Osteoblast (primary cell): ENCODE measurements at regions not wholly inside any gene's neighbourhood (a gene's known extent, or its start where the extent isn't known, plus 50 kb on each side); places are given as distances from the start of the nearest gene placed in this dataset.

Source experiments
- DNase-seq: peaks from one replicate; pipeline ENCODE4 v3.0.0; 2011; ENCODE audit warnings: low spot score, mixed read lengths; ENCODE audit not compliant: insufficient read length; ENCODE audit errors: missing footprints
- H2AFZ ChIP-seq: 2 replicates; pipeline ENCODE4 v1.6.0; 2011; ENCODE audit warnings: mild to moderate bottlenecking, low read length
- H3K27ac ChIP-seq: 2 replicates; pipeline ENCODE4 v1.5.1; 2011; ENCODE audit warnings: mild to moderate bottlenecking, low read depth, low read length, moderate library complexity
- H3K27me3 ChIP-seq: 2 replicates; pipeline ENCODE4 v1.6.0; 2012; ENCODE audit warnings: mild to moderate bottlenecking, control low read depth, inconsistent platforms, low read length, moderate library complexity; ENCODE audit not compliant: insufficient read depth
- H3K36me3 ChIP-seq: 2 replicates; pipeline ENCODE4 v1.5.1; 2011; ENCODE audit warnings: mild to moderate bottlenecking, low read length, control low read depth, moderate library complexity; ENCODE audit not compliant: insufficient read depth
- H3K4me1 ChIP-seq: 2 replicates; pipeline ENCODE4 v1.5.1; 2011; ENCODE audit warnings: mild to moderate bottlenecking, low read length, control low read depth, moderate library complexity; ENCODE audit not compliant: insufficient read depth
- H3K4me2 ChIP-seq: 2 replicates; pipeline ENCODE4 v1.6.0; 2011; ENCODE audit warnings: mild to moderate bottlenecking, low read length; ENCODE audit not compliant: insufficient read depth
- H3K4me3 ChIP-seq: fragments of 200-600 bp; sonication (generic); 3 replicates; pipeline ENCODE4 v1.5.1; 2012; ENCODE audit warnings: mild to moderate bottlenecking, low read length, inconsistent platforms; ENCODE audit not compliant: insufficient read depth
- H3K79me2 ChIP-seq: 2 replicates; pipeline ENCODE4 v1.6.0; 2012; ENCODE audit warnings: mild to moderate bottlenecking, low read length, control low read depth, inconsistent platforms; ENCODE audit not compliant: insufficient read depth
- H3K9me3 ChIP-seq: 2 replicates; pipeline ENCODE4 v1.5.1; 2011; ENCODE audit warnings: low read depth, low read length, control low read depth
- H4K20me1 ChIP-seq: 2 replicates; pipeline ENCODE4 v1.6.0; 2012; ENCODE audit warnings: mild to moderate bottlenecking, low read length, control low read depth; ENCODE audit not compliant: insufficient read depth
- TF ChIP-seq, protein P1 (sequence below): IDR thresholded peaks from 2 replicates; pipeline ENCODE4 v1.5.1; 2011; ENCODE audit warnings: mild to moderate bottlenecking, low read depth, low read length, moderate library complexity; ENCODE audit errors: extremely low read depth

- H3K79me2 ChIP-seq = no peaks in the 10 kb centered on the region
- H3K27me3 ChIP-seq = peaks cover 2% of the 10 kb centered on the region
- TF ChIP-seq, protein P1, sequence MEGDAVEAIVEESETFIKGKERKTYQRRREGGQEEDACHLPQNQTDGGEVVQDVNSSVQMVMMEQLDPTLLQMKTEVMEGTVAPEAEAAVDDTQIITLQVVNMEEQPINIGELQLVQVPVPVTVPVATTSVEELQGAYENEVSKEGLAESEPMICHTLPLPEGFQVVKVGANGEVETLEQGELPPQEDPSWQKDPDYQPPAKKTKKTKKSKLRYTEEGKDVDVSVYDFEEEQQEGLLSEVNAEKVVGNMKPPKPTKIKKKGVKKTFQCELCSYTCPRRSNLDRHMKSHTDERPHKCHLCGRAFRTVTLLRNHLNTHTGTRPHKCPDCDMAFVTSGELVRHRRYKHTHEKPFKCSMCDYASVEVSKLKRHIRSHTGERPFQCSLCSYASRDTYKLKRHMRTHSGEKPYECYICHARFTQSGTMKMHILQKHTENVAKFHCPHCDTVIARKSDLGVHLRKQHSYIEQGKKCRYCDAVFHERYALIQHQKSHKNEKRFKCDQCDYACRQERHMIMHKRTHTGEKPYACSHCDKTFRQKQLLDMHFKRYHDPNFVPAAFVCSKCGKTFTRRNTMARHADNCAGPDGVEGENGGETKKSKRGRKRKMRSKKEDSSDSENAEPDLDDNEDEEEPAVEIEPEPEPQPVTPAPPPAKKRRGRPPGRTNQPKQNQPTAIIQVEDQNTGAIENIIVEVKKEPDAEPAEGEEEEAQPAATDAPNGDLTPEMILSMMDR = no peak
- H3K4me1 ChIP-seq = no peaks in the 10 kb centered on the region
- no peak overlapping the region for H3K4me2 ChIP-seq
- peaks cover 2% of the 10 kb centered on the region for H3K9me3 ChIP-seq
- DNase-seq = no peak
- no peak overlapping the region for H2AFZ ChIP-seq
- H4K20me1 ChIP-seq = no peaks in the 10 kb centered on the region
- H3K4me3 ChIP-seq = no peak overlapping the region
- H3K36me3 ChIP-seq = no peaks in the 10 kb centered on the region
- no peak overlapping the region for H3K27ac ChIP-seq
Measured at GRCh38 chr21:35754583-35754982, 305.7 kb downstream of the SETD4 start.

DNA sequence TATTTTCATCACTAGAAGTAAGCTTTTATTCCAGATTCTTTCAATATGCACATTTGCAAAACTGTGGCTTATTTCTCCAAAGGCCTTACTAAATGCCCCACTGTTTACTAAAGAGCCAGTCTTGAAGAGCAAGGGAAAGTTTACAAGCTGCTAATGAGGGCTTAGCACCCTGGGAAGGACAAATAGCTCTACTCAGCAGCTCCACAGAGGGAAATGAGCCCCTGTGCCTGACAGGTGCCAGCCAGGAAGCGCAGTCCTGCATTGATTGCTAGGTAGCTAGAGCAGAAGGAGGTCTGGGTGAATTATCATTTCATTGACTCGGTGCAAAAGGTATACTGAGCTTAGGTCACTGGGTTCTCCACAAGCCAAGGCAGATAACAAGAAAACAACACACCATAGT lies 307.0 kb downstream of the SETD4 start:
- Histone ChIP-seq H3K9me3 (peaks cover 2% of the 10 kb centered on the region), H3K4me1 (no peaks in the 10 kb centered on the region), H3K27me3 (peaks cover 2% of the 10 kb centered on the region), H3K4me2 (no peak overlapping the region), H3K27ac (no peak overlapping the region), H3K36me3 (no peaks in the 10 kb centered on the region), H3K79me2 (no peaks in the 10 kb centered on the region), H4K20me1 (no peaks in the 10 kb centered on the region), H3K4me3 (no peak overlapping the region), H2AFZ (no peak overlapping the region)
- TF ChIP-seq, protein P1 = no peak
- no peak for DNase-seq

- Histone ChIP-seq H3K27me3 (peaks cover 2% of the 10 kb centered on the region), H3K4me1 (no peaks in the 10 kb centered on the region), H4K20me1 (no peaks in the 10 kb centered on the region), H3K9me3 (peaks cover 2% of the 10 kb centered on the region), H3K79me2 (no peaks in the 10 kb centered on the region), H2AFZ (no peak overlapping the region), H3K4me2 (no peak overlapping the region), H3K27ac (no peak overlapping the region), H3K36me3 (no peaks in the 10 kb centered on the region), H3K4me3 (no peak overlapping the region)
- no peak for DNase-seq
- TF ChIP-seq, protein P1 = no peak
Measured at GRCh38 chr21:35751171-35751570, 309.2 kb downstream of the SETD4 start.

DNA sequence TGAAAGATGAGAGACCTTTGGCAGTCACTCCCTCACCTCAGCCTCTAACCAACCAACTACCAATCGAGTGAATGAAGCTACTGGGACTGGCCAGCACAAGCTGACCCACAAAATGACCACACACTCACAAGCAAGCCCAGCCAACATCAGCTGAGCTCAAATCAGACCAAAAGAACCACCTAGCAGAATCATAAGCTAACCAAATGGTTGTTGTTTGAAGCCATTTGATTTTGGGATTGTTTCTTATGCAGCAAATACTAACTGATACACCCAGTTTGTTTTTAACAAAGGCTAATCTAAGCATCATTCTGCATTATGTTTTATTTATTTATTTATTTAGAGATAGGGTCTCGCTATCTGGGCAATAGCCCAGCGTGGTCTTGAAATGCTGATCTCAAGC lies 310.4 kb downstream of the SETD4 start:
- TF ChIP-seq, protein P1 = no peak

More for the DNA sequence above, 310.4 kb downstream of the SETD4 start:
- Histone ChIP-seq H4K20me1 (no peaks in the 10 kb centered on the region), H3K27me3 (peaks cover 2% of the 10 kb centered on the region), H3K36me3 (no peaks in the 10 kb centered on the region), H3K4me1 (peaks cover 10% of the 10 kb centered on the region), H3K27ac (no peak overlapping the region), H3K9me3 (peaks cover 2% of the 10 kb centered on the region), H2AFZ (no peak overlapping the region), H3K4me3 (no peak overlapping the region), H3K4me2 (no peak overlapping the region), H3K79me2 (no peaks in the 10 kb centered on the region)
- DNase-seq = no peak
